ENCODE measurements at regions not wholly inside any gene's neighbourhood (a gene's known extent, or its start where the extent isn't known, plus 50 kb on each side); places are given as distances from the start of the nearest gene placed in this dataset.

DNA sequence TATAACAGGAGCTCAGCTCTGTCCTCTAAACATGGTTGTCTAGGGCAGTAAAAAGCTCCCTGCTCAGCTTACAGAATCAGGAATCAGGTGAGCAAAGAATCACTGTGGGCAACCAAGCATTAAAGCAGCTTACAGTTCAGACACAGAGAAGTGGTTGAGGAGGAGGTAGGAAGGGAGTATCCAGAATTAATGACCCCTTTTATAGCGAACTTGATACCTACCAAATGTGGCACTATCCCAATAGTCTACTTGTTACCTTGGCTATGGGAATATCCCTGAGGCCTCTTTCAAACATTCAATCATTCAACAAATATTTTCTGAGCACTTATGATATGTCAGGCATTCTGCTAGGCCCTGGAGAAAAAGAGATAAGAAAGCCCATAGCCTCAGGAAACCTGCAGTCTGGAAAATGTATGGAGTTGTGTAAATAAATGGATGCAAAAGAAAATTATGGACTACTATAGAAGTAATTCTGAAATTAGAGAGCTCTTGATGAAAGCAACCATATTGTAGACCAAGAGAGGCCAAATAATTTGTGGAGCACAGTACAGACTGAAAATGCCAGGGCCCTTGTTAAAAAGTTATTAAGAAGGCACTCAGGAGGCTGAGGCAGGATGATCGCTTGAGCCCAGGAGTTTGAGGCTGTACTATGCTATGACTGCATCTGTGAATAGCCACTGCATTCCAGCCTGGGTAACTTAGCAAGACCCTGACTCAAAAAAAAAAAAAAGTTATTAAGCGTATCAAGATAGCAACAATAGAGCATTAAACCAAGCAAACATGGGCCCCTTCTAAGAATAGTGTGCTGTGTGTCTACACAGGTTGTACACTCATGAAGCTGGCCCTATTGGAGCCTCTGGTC, 134.0 kb upstream of the CPSF6 start:
- ChIA-PET POLR2A (no interaction called here), CTCF (no interaction called here)
- TF ChIP-seq, protein P1, sequence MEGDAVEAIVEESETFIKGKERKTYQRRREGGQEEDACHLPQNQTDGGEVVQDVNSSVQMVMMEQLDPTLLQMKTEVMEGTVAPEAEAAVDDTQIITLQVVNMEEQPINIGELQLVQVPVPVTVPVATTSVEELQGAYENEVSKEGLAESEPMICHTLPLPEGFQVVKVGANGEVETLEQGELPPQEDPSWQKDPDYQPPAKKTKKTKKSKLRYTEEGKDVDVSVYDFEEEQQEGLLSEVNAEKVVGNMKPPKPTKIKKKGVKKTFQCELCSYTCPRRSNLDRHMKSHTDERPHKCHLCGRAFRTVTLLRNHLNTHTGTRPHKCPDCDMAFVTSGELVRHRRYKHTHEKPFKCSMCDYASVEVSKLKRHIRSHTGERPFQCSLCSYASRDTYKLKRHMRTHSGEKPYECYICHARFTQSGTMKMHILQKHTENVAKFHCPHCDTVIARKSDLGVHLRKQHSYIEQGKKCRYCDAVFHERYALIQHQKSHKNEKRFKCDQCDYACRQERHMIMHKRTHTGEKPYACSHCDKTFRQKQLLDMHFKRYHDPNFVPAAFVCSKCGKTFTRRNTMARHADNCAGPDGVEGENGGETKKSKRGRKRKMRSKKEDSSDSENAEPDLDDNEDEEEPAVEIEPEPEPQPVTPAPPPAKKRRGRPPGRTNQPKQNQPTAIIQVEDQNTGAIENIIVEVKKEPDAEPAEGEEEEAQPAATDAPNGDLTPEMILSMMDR (IDR thresholded peaks at IDR 0.05) = no peak
- no peak for TF ChIP-seq EZH2 (IDR thresholded peaks at IDR 0.05; ENCODE audit: borderline replicate concordance, insufficient read depth, low read depth, low read length, poor library complexity, severe bottlenecking)
- peaks cover 12% of the 10 kb centered on the region in 2 donors for H3K4me1 ChIP-seq (ENCODE audit: control insufficient read depth in 2 of 2, insufficient read depth in 2 of 2, low read length in 2 of 2)
- H3K79me2 ChIP-seq (ENCODE audit: control insufficient read depth, insufficient read depth, low read length) = no peaks in the 10 kb centered on the region
- Mint-ChIP-seq H3K9me3 (ENCODE audit: insufficient read depth) (no peaks in the 10 kb centered on the region), H3K4me1 (peaks cover 15% of the 10 kb centered on the region), H3K27ac (no peak overlapping the region), H3K4me3 (no peak overlapping the region), H3K27me3 (peaks cover 7% of the 10 kb centered on the region)
- no peak overlapping the region for H2AFZ ChIP-seq (ENCODE audit: insufficient read depth, low read depth, low read length, poor library complexity, severe bottlenecking)
- no peak overlapping the region for H3K4me2 ChIP-seq (replicated peaks; ENCODE audit: low read depth, low read length, poor library complexity, severe bottlenecking)
- DNase-seq (no peak), ATAC-seq (ENCODE audit: low read depth) (no peak)
- H3K36me3 ChIP-seq (replicated peaks in 1 of 2; ENCODE audit: control extremely low read depth in 1 of 2, control insufficient read depth in 1 of 2, extremely low read depth in 1 of 2, insufficient read depth in 2 of 2, low read length in 1 of 2) = no peaks in the 10 kb centered on the region
- no peak overlapping the region for H3K9ac ChIP-seq (ENCODE audit: low read length)
- no peak overlapping the region for H3K4me3 ChIP-seq (ENCODE audit: control extremely low read depth in 1 of 5, extremely low read depth in 1 of 5, insufficient read depth in 1 of 5, low read depth in 2 of 5, low read length in 4 of 5)
- H3K9me3 ChIP-seq (ENCODE audit: control extremely low read depth in 1 of 3, control insufficient read depth in 2 of 3, insufficient read depth in 1 of 3, low read length in 2 of 3) = peaks cover 0 to 3% (median 0%) of the 10 kb centered on the region in 3 donors
- no peak overlapping the region for H3K27ac ChIP-seq (ENCODE audit: low read length in 2 of 2)
- no peaks in the 10 kb centered on the region for H4K20me1 ChIP-seq (ENCODE audit: control insufficient read depth, insufficient read depth, low read length, poor library complexity, severe bottlenecking)
- 100% methylated on average over 1 of the region's 3 CpGs for WGBS (ENCODE audit: insufficient coverage)
- intact Hi-C loops (cut with micrococcal nuclease) = no loop called here
- peaks cover 0 to 7% (median under 1%) of the 10 kb centered on the region in 4 experiments for H3K27me3 ChIP-seq (replicated peaks in 1 of 4; ENCODE audit: control extremely low read depth in 1 of 4, control insufficient read depth in 3 of 4, insufficient read depth in 4 of 4, low read length in 3 of 4)

DNA sequence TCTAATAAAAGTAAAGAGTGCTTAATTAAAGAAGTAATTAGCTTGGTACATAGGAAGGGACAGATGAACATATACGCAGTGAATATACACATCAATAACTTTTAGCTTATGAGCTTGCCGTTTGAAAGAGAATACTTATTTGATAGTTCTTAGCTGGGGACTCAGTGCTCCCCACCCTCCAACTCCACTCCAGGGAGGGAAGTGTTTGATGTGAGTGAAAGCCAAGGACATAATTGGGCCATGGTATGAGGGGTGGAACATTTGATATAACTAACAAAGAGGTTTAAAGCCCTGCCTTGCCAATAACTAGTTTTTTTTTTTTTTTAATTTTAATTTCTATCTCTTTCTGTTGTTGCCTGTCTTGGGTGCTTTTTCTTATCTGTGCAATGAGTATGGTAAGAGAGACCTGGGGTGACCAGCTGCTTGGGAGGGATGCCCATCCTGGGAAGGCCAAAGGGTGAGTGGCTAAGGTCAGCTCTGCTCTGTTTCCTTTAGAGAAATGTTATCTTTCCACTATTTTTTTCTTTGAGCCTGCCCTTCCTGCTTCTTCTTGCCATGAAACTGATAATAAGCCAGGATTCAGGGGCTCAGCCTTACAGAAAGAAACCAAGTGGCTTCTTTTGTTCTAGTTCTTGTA, 132.8 kb upstream of the CPSF6 start:
- CTCF ChIA-PET = no interaction called here
- ATAC-seq (ENCODE audit: low read depth) = no peak
- H3K27me3 Mint-ChIP-seq = peaks cover 9% of the 10 kb centered on the region
- no peak overlapping the region for H3K27ac ChIP-seq (ENCODE audit: low read length in 2 of 2)
- POLR2A ChIA-PET = no interaction called here
- H3K27me3 ChIP-seq (replicated peaks in 1 of 4; ENCODE audit: control extremely low read depth in 1 of 4, control insufficient read depth in 3 of 4, insufficient read depth in 4 of 4, low read length in 3 of 4) = peaks cover 0 to 2% (median 0%) of the 10 kb centered on the region in 4 experiments
- peaks cover 11% of the 10 kb centered on the region for H3K4me1 Mint-ChIP-seq
- no peak for TF ChIP-seq EZH2 (IDR thresholded peaks at IDR 0.05; ENCODE audit: borderline replicate concordance, insufficient read depth, low read depth, low read length, poor library complexity, severe bottlenecking)
- TF ChIP-seq, protein P1 (IDR thresholded peaks at IDR 0.05) = no peak
- no peaks in the 10 kb centered on the region for H4K20me1 ChIP-seq (ENCODE audit: control insufficient read depth, insufficient read depth, low read length, poor library complexity, severe bottlenecking)
- no peak overlapping the region for H3K4me2 ChIP-seq (replicated peaks; ENCODE audit: low read depth, low read length, poor library complexity, severe bottlenecking)
- WGBS (ENCODE audit: insufficient coverage) = no CpG with 5 or more reads among the region's 2 CpGs
- H3K9me3 ChIP-seq (ENCODE audit: control extremely low read depth in 1 of 3, control insufficient read depth in 2 of 3, insufficient read depth in 1 of 3, low read length in 2 of 3) = peaks cover 0 to 3% (median 0%) of the 10 kb centered on the region in 3 donors
- no peaks in the 10 kb centered on the region for H3K9me3 Mint-ChIP-seq (ENCODE audit: insufficient read depth)
- H2AFZ ChIP-seq (ENCODE audit: insufficient read depth, low read depth, low read length, poor library complexity, severe bottlenecking) = no peak overlapping the region
- no peak overlapping the region for H3K9ac ChIP-seq (ENCODE audit: low read length)
- peaks cover 12% of the 10 kb centered on the region in 2 donors for H3K4me1 ChIP-seq (ENCODE audit: control insufficient read depth in 2 of 2, insufficient read depth in 2 of 2, low read length in 2 of 2)
- no peak overlapping the region for H3K4me3 ChIP-seq (ENCODE audit: control extremely low read depth in 1 of 5, extremely low read depth in 1 of 5, insufficient read depth in 1 of 5, low read depth in 2 of 5, low read length in 4 of 5)
- no peak overlapping the region for H3K27ac Mint-ChIP-seq
- intact Hi-C loops (cut with micrococcal nuclease) = no loop called here
- no peaks in the 10 kb centered on the region for H3K79me2 ChIP-seq (ENCODE audit: control insufficient read depth, insufficient read depth, low read length)
- H3K36me3 ChIP-seq (replicated peaks in 1 of 2; ENCODE audit: control extremely low read depth in 1 of 2, control insufficient read depth in 1 of 2, extremely low read depth in 1 of 2, insufficient read depth in 2 of 2, low read length in 1 of 2) = no peaks in the 10 kb centered on the region
- H3K4me3 Mint-ChIP-seq = no peak overlapping the region
- no peak for DNase-seq
